PFSK-1 (cell line): ENCODE measurements at regions not wholly inside any gene's neighbourhood (a gene's known extent, or its start where the extent isn't known, plus 50 kb on each side); places are given as distances from the start of the nearest gene placed in this dataset.

ENCODE experiments used
- FOXP2 ChIP-seq: optimal IDR thresholded peaks from 2 replicates; pipeline ENCODE3; 2011; ENCODE audit warnings: borderline replicate concordance, control low read depth, inconsistent platforms; ENCODE audit not compliant: insufficient read depth; ENCODE audit errors: extremely low read length, extremely low read depth
- POLR2AphosphoS5 ChIP-seq: IDR thresholded peaks from 2 replicates; pipeline ENCODE4 v1.6.1; 2012; ENCODE audit warnings: low read depth, mild to moderate bottlenecking, control low read depth, low read length, moderate library complexity
- SIN3A ChIP-seq: IDR thresholded peaks from 2 replicates; pipeline ENCODE4 v1.6.1; 2012; ENCODE audit warnings: mild to moderate bottlenecking, low read length, moderate library complexity, borderline replicate concordance; ENCODE audit not compliant: insufficient read depth
- TAF1 ChIP-seq: IDR thresholded peaks from 2 replicates; pipeline ENCODE4 v1.6.1; 2012; ENCODE audit warnings: low read length, control low read depth, borderline replicate concordance; ENCODE audit not compliant: insufficient read depth
- TF ChIP-seq, protein P1 (sequence below), 2 experiments: IDR thresholded peaks; 2 replicates each; pipeline versions ENCODE4 v1.6.1 to v1.8.0; 2011 to 2012; ENCODE audit warnings: low read depth in 2 of 2, low read length in 2 of 2, control low read depth in 1 of 2, inconsistent platforms in 1 of 2, mild to moderate bottlenecking in 1 of 2, moderate library complexity in 1 of 2; ENCODE audit not compliant: insufficient read depth in 1 of 2

DNA sequence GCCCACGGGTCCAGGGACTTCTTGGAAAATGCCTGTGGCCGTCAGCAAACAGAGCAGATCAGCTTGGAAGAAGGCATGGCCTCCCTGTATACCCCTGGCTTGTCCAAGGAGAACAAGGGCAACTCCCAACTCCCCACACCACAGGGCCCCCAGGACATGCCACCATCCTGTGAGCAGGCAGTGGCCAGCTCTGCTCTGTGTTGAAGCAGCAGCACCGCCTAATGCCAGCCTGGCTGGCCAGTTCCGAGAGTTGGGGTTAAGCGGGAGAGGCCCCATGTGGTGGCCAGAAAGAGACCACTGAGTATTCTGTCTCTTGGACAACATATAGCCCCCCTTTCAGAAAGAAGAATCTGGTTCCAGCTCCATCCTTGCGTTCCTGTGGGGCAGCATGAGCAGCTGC, 209.2 kb downstream of the CTTN start:
- TF ChIP-seq TAF1 = no peak
- TF ChIP-seq POLR2AphosphoS5 = no peak
- no peak for TF ChIP-seq FOXP2
- TF ChIP-seq, protein P1, sequence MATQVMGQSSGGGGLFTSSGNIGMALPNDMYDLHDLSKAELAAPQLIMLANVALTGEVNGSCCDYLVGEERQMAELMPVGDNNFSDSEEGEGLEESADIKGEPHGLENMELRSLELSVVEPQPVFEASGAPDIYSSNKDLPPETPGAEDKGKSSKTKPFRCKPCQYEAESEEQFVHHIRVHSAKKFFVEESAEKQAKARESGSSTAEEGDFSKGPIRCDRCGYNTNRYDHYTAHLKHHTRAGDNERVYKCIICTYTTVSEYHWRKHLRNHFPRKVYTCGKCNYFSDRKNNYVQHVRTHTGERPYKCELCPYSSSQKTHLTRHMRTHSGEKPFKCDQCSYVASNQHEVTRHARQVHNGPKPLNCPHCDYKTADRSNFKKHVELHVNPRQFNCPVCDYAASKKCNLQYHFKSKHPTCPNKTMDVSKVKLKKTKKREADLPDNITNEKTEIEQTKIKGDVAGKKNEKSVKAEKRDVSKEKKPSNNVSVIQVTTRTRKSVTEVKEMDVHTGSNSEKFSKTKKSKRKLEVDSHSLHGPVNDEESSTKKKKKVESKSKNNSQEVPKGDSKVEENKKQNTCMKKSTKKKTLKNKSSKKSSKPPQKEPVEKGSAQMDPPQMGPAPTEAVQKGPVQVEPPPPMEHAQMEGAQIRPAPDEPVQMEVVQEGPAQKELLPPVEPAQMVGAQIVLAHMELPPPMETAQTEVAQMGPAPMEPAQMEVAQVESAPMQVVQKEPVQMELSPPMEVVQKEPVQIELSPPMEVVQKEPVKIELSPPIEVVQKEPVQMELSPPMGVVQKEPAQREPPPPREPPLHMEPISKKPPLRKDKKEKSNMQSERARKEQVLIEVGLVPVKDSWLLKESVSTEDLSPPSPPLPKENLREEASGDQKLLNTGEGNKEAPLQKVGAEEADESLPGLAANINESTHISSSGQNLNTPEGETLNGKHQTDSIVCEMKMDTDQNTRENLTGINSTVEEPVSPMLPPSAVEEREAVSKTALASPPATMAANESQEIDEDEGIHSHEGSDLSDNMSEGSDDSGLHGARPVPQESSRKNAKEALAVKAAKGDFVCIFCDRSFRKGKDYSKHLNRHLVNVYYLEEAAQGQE (IDR thresholded peaks at IDR 0.05; ENCODE audit: insufficient read depth in 1 of 2, low read depth in 2 of 2, low read length in 2 of 2) = no peak
- TF ChIP-seq SIN3A = no peak

DNA sequence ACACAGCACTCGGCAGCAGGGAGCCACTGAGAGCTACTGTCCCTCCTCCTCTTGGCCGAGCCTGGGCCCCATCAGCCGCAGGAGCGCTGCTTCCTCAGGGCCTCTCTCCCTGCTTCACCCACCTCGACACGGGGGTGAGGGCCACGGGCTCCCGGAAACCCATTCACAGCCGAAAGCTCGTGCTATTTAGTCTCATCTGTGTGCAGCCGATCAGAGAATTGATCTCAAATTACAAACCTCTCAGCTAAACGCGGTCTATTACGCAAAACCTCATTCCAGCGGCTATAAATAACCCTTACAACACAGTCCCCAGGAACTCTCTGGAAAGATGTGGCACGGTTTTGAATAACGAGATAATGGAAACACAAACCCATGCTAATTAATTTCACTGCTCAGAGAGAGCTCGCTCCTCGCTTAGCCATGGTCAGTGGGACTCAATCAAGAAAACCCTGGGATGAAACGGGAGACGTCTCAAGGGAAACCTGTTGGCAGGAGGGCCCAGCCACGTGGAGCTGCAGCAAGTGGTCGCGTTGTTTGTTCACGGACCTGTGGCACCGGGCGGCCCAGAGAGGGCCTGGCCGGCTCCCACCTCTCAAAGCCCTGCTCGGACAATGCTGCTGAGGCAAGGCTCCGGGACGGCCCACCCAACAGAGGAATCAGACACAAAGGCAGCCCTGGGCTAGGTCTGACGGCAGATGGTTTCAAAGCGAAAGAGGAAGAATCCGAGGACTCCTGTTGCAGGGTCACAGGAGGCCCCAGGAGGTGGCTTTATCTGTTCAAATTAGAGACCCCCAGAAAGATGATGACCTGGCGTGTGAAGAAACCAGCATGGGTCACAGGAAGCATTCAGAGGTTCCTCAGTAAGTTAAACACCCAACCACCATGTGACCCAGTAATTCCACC, 210.5 kb downstream of the CTTN start:
- TF ChIP-seq POLR2AphosphoS5 (no peak), FOXP2 (no peak), SIN3A (no peak), TAF1 (no peak)
- TF ChIP-seq, protein P1 (IDR thresholded peaks at IDR 0.05; ENCODE audit: insufficient read depth in 1 of 2, low read depth in 2 of 2, low read length in 2 of 2) = no peak

- TF ChIP-seq FOXP2 (no peak), TAF1 (no peak), SIN3A (no peak), POLR2AphosphoS5 (no peak)
- TF ChIP-seq, protein P1 (IDR thresholded peaks at IDR 0.05; ENCODE audit: insufficient read depth in 1 of 2, low read depth in 2 of 2, low read length in 2 of 2) = no peak
Observed at GRCh38 chr11:70610566-70611565, 212.5 kb downstream of the CTTN start.

GRCh38 chr11:70611821-70612220, 213.5 kb downstream of the CTTN start:
- TF ChIP-seq, protein P1 (IDR thresholded peaks at IDR 0.05; ENCODE audit: insufficient read depth in 1 of 2, low read depth in 2 of 2, low read length in 2 of 2) = no peak
- no peak for TF ChIP-seq TAF1
- TF ChIP-seq POLR2AphosphoS5 = no peak
- no peak for TF ChIP-seq SIN3A
- no peak for TF ChIP-seq FOXP2
